ENCODE measurements at regions not wholly inside any gene's neighbourhood (a gene's known extent, or its start where the extent isn't known, plus 50 kb on each side); places are given as distances from the start of the nearest gene placed in this dataset.

GRCh38 chr1:82215056-82215852 lies 414.5 kb downstream of the ADGRL2 start:
- H4K20me1 ChIP-seq (ENCODE audit: control insufficient read depth, insufficient read depth), result no peaks in the 10 kb centered on the region
- ATAC-seq (no peak), FAIRE-seq (no peak), DNase-seq (ENCODE audit: low read depth, low spot score) (no peak)
- intact Hi-C loops (cut with micrococcal nuclease; ENCODE audit: unreplicated experiment) (no loop called here), in situ Hi-C loops (cut with MboI) (no loop called here)
- RAD21 ChIA-PET (ENCODE audit: unreplicated experiment), result interaction anchor here (1.2 to 1.5 kb wide), 3 partner anchors 10 to 62 kb away, joined by 3 to 4 read pairs (median 3); no protein-coding TSS in a partner anchor
- no peaks in the 10 kb centered on the region for H3K36me3 ChIP-seq (ENCODE audit: control insufficient read depth in 2 of 2, insufficient read depth in 2 of 2, low read length in 1 of 2)
- BruUV-seq (replicated peaks), result no TSS peak
- H3K79me2 ChIP-seq (ENCODE audit: control insufficient read depth, insufficient read depth, low read length), result no peaks in the 10 kb centered on the region
- no peak overlapping the region for H3K9ac ChIP-seq (ENCODE audit: control insufficient read depth, insufficient read depth, low read length)
- H3K4me2 ChIP-seq (ENCODE audit: control insufficient read depth, insufficient read depth), result no peak overlapping the region
- no peak overlapping the region for H2AFZ ChIP-seq (ENCODE audit: control insufficient read depth, low read depth, low read length)
- SMC1A ChIA-PET (ENCODE audit: uncharacterized antibody, unreplicated experiment), result interaction anchor here (0.7 to 3.0 kb wide), 8 partner anchors 10 to 100 kb away, joined by 3 to 20 read pairs (median 5); no protein-coding TSS in a partner anchor
- TF ChIP-seq MLLT1 (IDR thresholded peaks at IDR 0.05), result no peak
- no peak for TF ChIP-seq IKZF2 (IDR thresholded peaks at IDR 0.05)
- TF ChIP-seq GATAD2B (conservative IDR thresholded peaks at IDR 0.05; ENCODE audit: low read depth), result no peak
- no peak for TF ChIP-seq SMAD5 (IDR thresholded peaks at IDR 0.05; ENCODE audit: low read depth)
- TF ChIP-seq TCF3 (IDR thresholded peaks at IDR 0.05; ENCODE audit: borderline replicate concordance, insufficient read depth, low read depth, low read length), result no peak
- no peak for TF ChIP-seq BCLAF1 (IDR thresholded peaks at IDR 0.05)
- TF ChIP-seq NKRF (conservative IDR thresholded peaks at IDR 0.05), result no peak
- TF ChIP-seq CBFB (IDR thresholded peaks at IDR 0.05; ENCODE audit: low read depth), result no peak
- no peak for TF ChIP-seq EED (IDR thresholded peaks at IDR 0.05; ENCODE audit: low read depth)
- no peak for TF ChIP-seq ASH2L (IDR thresholded peaks at IDR 0.05; ENCODE audit: borderline replicate concordance, low read depth)
- TF ChIP-seq BRCA1 (IDR thresholded peaks at IDR 0.05; ENCODE audit: low read depth, low read length), result no peak
- no peak for TF ChIP-seq CBX5 (IDR thresholded peaks at IDR 0.05; ENCODE audit: low read depth)
- no peak for TF ChIP-seq CHD1 (IDR thresholded peaks at IDR 0.05; ENCODE audit: low read depth, low read length)
- no peak for TF ChIP-seq JUND (IDR thresholded peaks at IDR 0.05; ENCODE audit: low read depth, low read length)
- no peak for TF ChIP-seq NR2F1 (conservative IDR thresholded peaks at IDR 0.05)
- no peak for TF ChIP-seq NR2C2 (IDR thresholded peaks at IDR 0.05; ENCODE audit: borderline replicate concordance, control insufficient read depth, insufficient read length, low read depth)
- POLR2A ChIA-PET, result interaction anchor here (1.0 kb wide), 1 partner anchor 98 kb away, joined by 3 read pairs; no protein-coding TSS in a partner anchor
- no peak overlapping the region for H3K4me3 ChIP-seq
- H3K9me3 ChIP-seq (replicated peaks; ENCODE audit: control insufficient read depth, insufficient read depth, low read length), result no peaks in the 10 kb centered on the region
- WGBS (ENCODE audit: insufficient coverage, insufficient replicate concordance, low lambda C conversion rate, missing lambda C conversion rate), result 40% methylated on average over 11 of the region's 11 CpGs
- no peak overlapping the region for H3K27ac ChIP-seq (ENCODE audit: control insufficient read depth, insufficient read depth)
- H3K27me3 ChIP-seq (replicated peaks in 1 of 2; ENCODE audit: control insufficient read depth in 2 of 2, insufficient read depth in 2 of 2, low read length in 1 of 2), result no peaks in the 10 kb centered on the region
- CTCF ChIA-PET, result interaction anchor here (1.2 kb wide), 1 partner anchor 28 kb away, joined by 4 read pairs; no protein-coding TSS in a partner anchor
- H3K4me1 ChIP-seq (ENCODE audit: control insufficient read depth, insufficient read depth, low read length), result no peaks in the 10 kb centered on the region
